ENCODE measurements at regions not wholly inside any gene's neighbourhood (a gene's known extent, or its start where the extent isn't known, plus 50 kb on each side); places are given as distances from the start of the nearest gene placed in this dataset.
A peak's percentile ranks its signal among the peaks of the same experiment; 100 is the strongest.
"Not testable (repeated sequence)": the region's sequence is repeated elsewhere in the genome, so short reads cannot be mapped to it uniquely, and the experiment has no call there.

- not testable (repeated sequence) for DNase-seq (ENCODE audit: low read depth)
Measured at GRCh38 chr1:144516172-144516571, 54.7 kb upstream of the NBPF15 start.

GRCh38 chr1:144516906-144517305 lies 55.4 kb upstream of the NBPF15 start:
- not testable (repeated sequence) for H3K4me3 ChIP-seq (ENCODE audit: control insufficient read depth, low read depth, low read length); DNase-seq (ENCODE audit: low read depth)

More at GRCh38 chr1:144516172-144516571, 54.7 kb upstream of the NBPF15 start:
- H3K4me3 ChIP-seq (ENCODE audit: control insufficient read depth, low read depth, low read length): not testable (repeated sequence)

GRCh38 chr1:144518439-144518838 lies 57.0 kb upstream of the NBPF15 start:
- not testable (repeated sequence) for DNase-seq (ENCODE audit: low read depth); H3K4me3 ChIP-seq (ENCODE audit: control insufficient read depth, low read depth, low read length)

GRCh38 chr1:144519528-144520189 lies 58.2 kb upstream of the NBPF15 start:
- not testable (repeated sequence) for DNase-seq (ENCODE audit: low read depth); H3K4me3 ChIP-seq (ENCODE audit: control insufficient read depth, low read depth, low read length)

GRCh38 chr1:144523661-144524407 lies 62.4 kb upstream of the NBPF15 start:
- DNase-seq (ENCODE audit: low read depth): peak; percentile 36
- H3K4me3 ChIP-seq (ENCODE audit: control insufficient read depth, low read depth, low read length): peak overlapping the region; percentile 10

GRCh38 chr1:144532156-144532607 lies 60.5 kb upstream of the PPIAL4F start:
- TF ChIP-seq CTCF (conservative IDR thresholded peaks at IDR 0.05; ENCODE audit: control insufficient read depth, insufficient read depth, low read depth, low read length): peak; percentile 14
- not testable (repeated sequence) for H3K4me3 ChIP-seq (ENCODE audit: control insufficient read depth, low read depth, low read length); DNase-seq (ENCODE audit: low read depth)

GRCh38 chr1:144533480-144533879 lies 59.2 kb upstream of the PPIAL4F start:
- not testable (repeated sequence) for DNase-seq (ENCODE audit: low read depth)

GRCh38 chr1:144534286-144534685 lies 58.4 kb upstream of the PPIAL4F start:
- not testable (repeated sequence) for DNase-seq (ENCODE audit: low read depth); H3K4me3 ChIP-seq (ENCODE audit: control insufficient read depth, low read depth, low read length)

More at GRCh38 chr1:144533480-144533879, 59.2 kb upstream of the PPIAL4F start:
- not testable (repeated sequence) for H3K4me3 ChIP-seq (ENCODE audit: control insufficient read depth, low read depth, low read length)

GRCh38 chr1:144536677-144537076 lies 56.0 kb upstream of the PPIAL4F start:
- not testable (repeated sequence) for H3K4me3 ChIP-seq (ENCODE audit: control insufficient read depth, low read depth, low read length)

GRCh38 chr1:144537234-144537633 lies 55.5 kb upstream of the PPIAL4F start:
- DNase-seq (ENCODE audit: low read depth): not testable (repeated sequence)

More at GRCh38 chr1:144536677-144537076, 56.0 kb upstream of the PPIAL4F start:
- DNase-seq (ENCODE audit: low read depth): not testable (repeated sequence)

GRCh38 chr1:144538736-144539135 lies 54.0 kb upstream of the PPIAL4F start:
- DNase-seq (ENCODE audit: low read depth); H3K4me3 ChIP-seq (ENCODE audit: control insufficient read depth, low read depth, low read length): not testable (repeated sequence)

More at GRCh38 chr1:144537234-144537633, 55.5 kb upstream of the PPIAL4F start:
- H3K4me3 ChIP-seq (ENCODE audit: control insufficient read depth, low read depth, low read length): not testable (repeated sequence)

GRCh38 chr1:144539191-144539960 lies 53.3 kb upstream of the PPIAL4F start:
- H3K4me3 ChIP-seq (ENCODE audit: control insufficient read depth, low read depth, low read length); DNase-seq (ENCODE audit: low read depth): not testable (repeated sequence)
